Colonic mucosa (tissue), 4 donors: ENCODE measurements at regions not wholly inside any gene's neighbourhood (a gene's known extent, or its start where the extent isn't known, plus 50 kb on each side); places are given as distances from the start of the nearest gene placed in this dataset.
"Not testable (repeated sequence)": the region's sequence is repeated elsewhere in the genome, so short reads cannot be mapped to it uniquely, and the experiment has no call there.

ENCODE experiments used
- DNase-seq: peaks from one replicate; pipeline ENCODE4 v3.0.0-alpha.2; 2020
- H3K27ac ChIP-seq: fragments of 200-600 bp; one replicate; pipeline ENCODE4 v1.8.0; 2021
- H3K27me3 ChIP-seq: fragments of 200-600 bp; one replicate; pipeline ENCODE4 v1.8.0; 2021
- H3K36me3 ChIP-seq: fragments of 200-600 bp; one replicate; pipeline ENCODE4 v1.8.0; 2021
- H3K4me1 ChIP-seq: fragments of 200-600 bp; one replicate; pipeline ENCODE4 v1.8.0; 2021; ENCODE audit warnings: mild to moderate bottlenecking
- H3K4me3 ChIP-seq: fragments of 200-600 bp; one replicate; pipeline ENCODE4 v1.8.0; 2021
- H3K9ac ChIP-seq, 2 donors: one replicate each; pipeline ENCODE4 v1.7.0; 2013; ENCODE audit warnings: control low read depth in 2 of 2, low read depth in 2 of 2, low read length in 2 of 2
- H3K9me3 ChIP-seq: fragments of 200-600 bp; one replicate; pipeline ENCODE4 v1.8.0; 2021
- intact Hi-C: fragments of 100-400 bp; cut with DNase I; formaldehyde crosslinking; loops from one replicate; pipeline ENCODE4 v1.14.1; 2022
- TF ChIP-seq, protein P1 (sequence below): fragments of 200-600 bp; IDR thresholded peaks from one replicate; pipeline ENCODE4 v1.8.0; 2022; ENCODE audit warnings: antibody characterized with exemption, mild to moderate bottlenecking
- donor health status: healthy.
- donor health status: DM: no; HTN: no; CAD: no.
- donor health status: DM: no; HTN: no; CAD: no.

DNA sequence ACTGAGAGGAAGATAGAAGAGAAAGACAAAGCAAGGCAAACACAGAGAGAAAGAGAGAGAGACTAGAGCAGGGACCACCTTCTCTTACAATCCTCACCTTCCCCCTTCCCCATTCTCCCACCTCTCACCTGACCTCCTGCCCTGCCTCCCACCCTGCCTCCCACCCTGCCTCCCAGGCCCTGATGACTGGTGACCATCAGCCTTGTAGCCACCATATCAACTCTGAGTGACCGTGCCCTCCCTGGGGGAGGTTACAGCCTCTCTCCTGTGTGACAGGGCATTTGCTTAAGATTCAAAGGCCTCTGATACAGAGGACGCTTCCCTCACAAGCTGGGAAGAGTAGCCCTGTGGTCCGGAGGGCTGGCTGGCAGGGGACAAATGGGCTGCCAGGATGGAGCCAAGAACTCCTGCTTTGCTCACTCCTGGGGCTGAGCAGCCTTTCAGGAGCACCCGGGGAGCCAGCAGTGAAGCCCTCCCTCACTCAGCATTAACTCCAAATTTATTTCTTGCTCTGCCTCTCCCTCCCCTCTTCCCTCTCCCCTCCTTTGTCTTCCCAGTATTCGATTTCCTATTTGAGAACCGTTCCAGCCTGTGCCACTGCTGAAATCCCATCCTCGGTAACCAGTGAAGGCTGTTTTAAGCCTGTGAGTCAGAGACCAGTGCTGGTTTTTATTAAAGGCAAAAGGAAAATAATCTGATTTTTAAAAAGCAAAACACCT, 125.2 kb upstream of the SYT13 start:
- Histone ChIP-seq H3K4me1 (no peaks in the 10 kb centered on the region), H3K36me3 (no peaks in the 10 kb centered on the region), H3K27ac (no peak overlapping the region), H3K27me3 (no peaks in the 10 kb centered on the region), H3K9ac (no peak overlapping the region), H3K9me3 (no peaks in the 10 kb centered on the region), H3K4me3 (no peak overlapping the region)
- TF ChIP-seq, protein P1, sequence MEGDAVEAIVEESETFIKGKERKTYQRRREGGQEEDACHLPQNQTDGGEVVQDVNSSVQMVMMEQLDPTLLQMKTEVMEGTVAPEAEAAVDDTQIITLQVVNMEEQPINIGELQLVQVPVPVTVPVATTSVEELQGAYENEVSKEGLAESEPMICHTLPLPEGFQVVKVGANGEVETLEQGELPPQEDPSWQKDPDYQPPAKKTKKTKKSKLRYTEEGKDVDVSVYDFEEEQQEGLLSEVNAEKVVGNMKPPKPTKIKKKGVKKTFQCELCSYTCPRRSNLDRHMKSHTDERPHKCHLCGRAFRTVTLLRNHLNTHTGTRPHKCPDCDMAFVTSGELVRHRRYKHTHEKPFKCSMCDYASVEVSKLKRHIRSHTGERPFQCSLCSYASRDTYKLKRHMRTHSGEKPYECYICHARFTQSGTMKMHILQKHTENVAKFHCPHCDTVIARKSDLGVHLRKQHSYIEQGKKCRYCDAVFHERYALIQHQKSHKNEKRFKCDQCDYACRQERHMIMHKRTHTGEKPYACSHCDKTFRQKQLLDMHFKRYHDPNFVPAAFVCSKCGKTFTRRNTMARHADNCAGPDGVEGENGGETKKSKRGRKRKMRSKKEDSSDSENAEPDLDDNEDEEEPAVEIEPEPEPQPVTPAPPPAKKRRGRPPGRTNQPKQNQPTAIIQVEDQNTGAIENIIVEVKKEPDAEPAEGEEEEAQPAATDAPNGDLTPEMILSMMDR, result no peak
- DNase-seq, result no peak
- intact Hi-C loops, result no loop called here

DNA sequence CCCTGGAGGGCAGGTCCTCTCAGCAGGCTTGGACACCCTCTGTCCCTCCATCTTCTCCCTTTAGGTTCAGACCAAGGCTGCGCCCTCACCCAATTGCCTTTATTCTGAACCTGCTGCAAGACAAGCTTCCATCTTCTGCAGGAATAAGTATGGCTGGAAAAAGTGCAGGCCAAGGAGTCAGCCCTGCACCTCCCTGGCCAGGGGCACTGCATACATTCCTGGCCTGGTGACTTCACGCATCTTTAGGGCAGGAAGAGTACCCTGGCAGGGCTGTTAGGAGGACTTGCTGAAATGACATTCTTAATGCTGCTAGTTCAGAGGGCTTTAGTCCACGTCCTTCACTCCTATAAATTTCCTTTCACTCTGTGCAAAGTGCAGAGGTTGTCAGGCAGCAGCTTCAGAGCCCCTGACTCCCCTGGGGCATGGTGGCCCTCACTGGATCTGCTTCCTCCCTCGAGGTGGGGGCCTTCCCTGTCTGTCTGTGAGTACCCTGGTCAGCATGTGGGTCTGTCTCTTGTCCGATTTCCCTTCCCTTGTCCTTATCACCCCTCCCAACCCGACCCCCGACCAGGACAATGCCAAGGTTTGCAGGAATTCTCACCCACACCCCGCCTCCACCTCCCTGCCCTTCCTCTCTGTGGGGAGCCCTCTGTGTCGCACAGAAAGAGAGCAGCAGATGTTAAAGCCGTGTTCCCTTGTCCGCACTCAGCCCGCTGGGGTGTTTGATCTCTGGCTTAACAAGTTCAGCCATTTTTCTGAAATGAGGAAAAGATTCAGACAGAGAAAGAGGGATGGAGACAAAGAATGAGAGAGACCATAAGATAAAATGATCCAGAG, 124.5 kb upstream of the SYT13 start:
- Histone ChIP-seq H3K9me3 (no peaks in the 10 kb centered on the region), H3K4me3 (no peak overlapping the region), H3K9ac (no peak overlapping the region), H3K4me1 (no peaks in the 10 kb centered on the region), H3K27ac (no peak overlapping the region), H3K27me3 (no peaks in the 10 kb centered on the region), H3K36me3 (no peaks in the 10 kb centered on the region)
- intact Hi-C loops, result no loop called here
- TF ChIP-seq, protein P1, result no peak
- no peak for DNase-seq

DNA sequence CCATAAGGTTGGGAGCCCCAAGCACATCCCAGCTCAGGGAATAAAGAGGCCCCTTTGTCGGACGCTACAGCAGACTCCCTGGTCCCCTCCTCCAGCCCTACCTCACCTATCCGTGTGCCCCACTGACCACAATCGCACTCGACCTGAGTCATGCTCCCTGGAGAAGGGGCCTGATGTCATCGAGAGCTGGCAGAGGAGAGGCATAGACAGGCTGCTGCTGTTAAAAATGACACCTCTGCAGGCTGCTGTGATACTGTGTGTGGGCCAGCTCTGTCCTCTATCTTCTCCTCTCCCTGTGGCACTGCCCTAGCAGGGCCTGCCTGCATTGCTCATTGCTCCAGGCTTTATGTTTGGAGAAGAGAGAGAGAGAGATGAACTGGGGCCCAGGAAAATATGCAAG, 123.4 kb upstream of the SYT13 start:
- H3K4me3 ChIP-seq, result no peak overlapping the region
- H3K36me3 ChIP-seq, result no peaks in the 10 kb centered on the region
- no peak overlapping the region for H3K9ac ChIP-seq
- no peaks in the 10 kb centered on the region for H3K27me3 ChIP-seq
- DNase-seq, result no peak
- H3K27ac ChIP-seq, result no peak overlapping the region
- no peaks in the 10 kb centered on the region for H3K4me1 ChIP-seq
- intact Hi-C loops, result no loop called here
- TF ChIP-seq, protein P1, result no peak
- H3K9me3 ChIP-seq, result no peaks in the 10 kb centered on the region

- Histone ChIP-seq H3K4me1 (no peaks in the 10 kb centered on the region), H3K36me3 (no peaks in the 10 kb centered on the region), H3K4me3 (no peak overlapping the region), H3K27me3 (no peaks in the 10 kb centered on the region), H3K9ac (no peak overlapping the region), H3K27ac (no peak overlapping the region), H3K9me3 (no peaks in the 10 kb centered on the region)
- intact Hi-C loops, result no loop called here
- TF ChIP-seq, protein P1, result no peak
- DNase-seq, result no peak
Observed at GRCh38 chr11:45407226-45407625, 121.1 kb upstream of the SYT13 start.

DNA sequence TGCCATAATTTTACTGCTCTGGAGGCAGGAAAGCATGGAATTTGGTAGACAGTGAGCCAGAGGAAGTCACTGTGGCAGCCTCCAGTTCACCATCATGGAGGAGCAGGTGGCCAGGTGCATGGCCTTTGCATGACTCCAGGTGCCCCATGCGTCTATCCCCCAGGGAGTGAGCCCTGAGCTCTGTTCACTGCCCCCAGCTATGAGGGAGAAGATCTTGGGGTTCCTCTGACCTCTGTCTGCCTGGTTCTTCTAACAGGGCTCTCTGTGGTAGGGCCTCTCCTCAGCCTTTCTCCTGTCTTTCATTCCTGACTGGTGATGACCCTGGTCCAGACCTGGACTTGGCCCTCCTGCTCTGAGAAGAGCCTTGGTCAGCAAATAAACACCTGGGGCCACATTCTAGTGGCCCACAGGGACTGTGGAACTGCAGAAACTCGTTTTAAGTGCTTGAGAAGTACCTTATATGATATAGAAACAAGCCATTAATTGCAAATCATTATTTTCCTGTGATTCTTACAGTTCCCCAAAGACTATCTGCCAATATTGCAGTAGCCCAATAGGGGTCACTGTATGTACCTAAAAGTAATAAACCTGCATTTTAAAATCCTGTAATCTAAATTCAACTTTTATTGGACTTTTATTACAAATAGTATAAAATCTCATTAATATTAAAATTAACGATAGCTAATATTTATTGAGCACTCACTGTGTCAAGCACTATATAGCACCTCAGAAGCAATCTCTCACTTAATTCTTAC, 120.0 kb upstream of the SYT13 start:
- no peaks in the 10 kb centered on the region for H3K36me3 ChIP-seq
- H3K27me3 ChIP-seq, result no peaks in the 10 kb centered on the region
- H3K4me1 ChIP-seq, result no peaks in the 10 kb centered on the region
- intact Hi-C loops, result no loop called here
- no peak overlapping the region for H3K4me3 ChIP-seq
- TF ChIP-seq, protein P1, result no peak
- no peak for DNase-seq
- H3K9ac ChIP-seq, result no peak overlapping the region
- no peaks in the 10 kb centered on the region for H3K9me3 ChIP-seq
- H3K27ac ChIP-seq, result no peak overlapping the region

GRCh38 chr11:45403521-45403920, 117.4 kb upstream of the SYT13 start:
- DNase-seq, H3K4me1 ChIP-seq, H3K27ac ChIP-seq, H3K36me3 ChIP-seq, H3K4me3 ChIP-seq, H3K27me3 ChIP-seq, H3K9ac ChIP-seq, H3K9me3 ChIP-seq, intact Hi-C loops: not testable (repeated sequence)
